PC-9 (cell line): ENCODE measurements at regions not wholly inside any gene's neighbourhood (a gene's known extent, or its start where the extent isn't known, plus 50 kb on each side); places are given as distances from the start of the nearest gene placed in this dataset.

ENCODE experiments used
- BruUV-seq: library from RNA; stranded (reverse); fragments of 400-500 nt; replicated peaks from 2 replicates; lab custom pipeline; 2021; lab: Mats Ljungman, UMichigan
- CTCF ChIA-PET: fragments of 300-600 bp; sonication (Branson Sonifier 250); formaldehyde crosslinking; loops from one replicate; lab custom pipeline; 2022; ENCODE audit warnings: antibody characterized with exemption; lab: Charles Lee
- POLR2A ChIA-PET: fragments of 300-600 bp; sonication (Branson Sonifier 250); formaldehyde crosslinking; loops from one replicate; lab custom pipeline; 2022; ENCODE audit warnings: antibody characterized with exemption; ENCODE audit not compliant: unreplicated experiment; lab: Charles Lee
- DNase-seq, 2 experiments: peaks; one replicate each; pipeline versions ENCODE4 v3.0.0 to v3.0.0-alpha.2; 2015 to 2022; ENCODE audit warnings: mixed read lengths in 1 of 2
- H2AFZ ChIP-seq: fragments of 200-600 bp; sonication (generic); 2 replicates; pipeline ENCODE4 v1.8.1; 2017; ENCODE audit warnings: antibody characterized with exemption
- H3F3A ChIP-seq: fragments of 200-600 bp; sonication (generic); 2 replicates; pipeline ENCODE4 v1.8.1; 2017; ENCODE audit warnings: antibody characterized with exemption, mild to moderate bottlenecking, low read depth; ENCODE audit not compliant: insufficient read depth
- H3K27ac ChIP-seq: fragments of 200-600 bp; sonication (generic); 2 replicates; pipeline ENCODE4 v1.6.1; 2016; ENCODE audit warnings: mixed run types
- H3K27me3 ChIP-seq: fragments of 200-600 bp; sonication (generic); 2 replicates; pipeline ENCODE4 v1.6.1; 2016; ENCODE audit warnings: low read depth, mixed run types; ENCODE audit not compliant: insufficient read depth
- H3K36me3 ChIP-seq: fragments of 200-600 bp; sonication (generic); 2 replicates; pipeline ENCODE4 v1.6.1; 2016; ENCODE audit warnings: low read depth, mixed run types
- H3K4me1 ChIP-seq: fragments of 200-600 bp; sonication (generic); replicated peaks from 2 replicates; pipeline ENCODE4 v1.6.1; 2016; ENCODE audit warnings: mixed run types; ENCODE audit not compliant: insufficient read depth
- H3K4me2 ChIP-seq: fragments of 200-600 bp; sonication (generic); 2 replicates; pipeline ENCODE4 v1.6.1; 2017; ENCODE audit warnings: mixed run types
- H3K4me3 ChIP-seq: fragments of 200-600 bp; sonication (generic); 2 replicates; pipeline ENCODE4 v1.6.1; 2016; ENCODE audit warnings: mixed run types
- H3K79me2 ChIP-seq: fragments of 200-600 bp; sonication (generic); 2 replicates; pipeline ENCODE4 v1.6.1; 2017; ENCODE audit warnings: low read depth, mixed run types
- H3K9me2 ChIP-seq: fragments of 200-600 bp; sonication (generic); 2 replicates; pipeline ENCODE4 v1.8.1; 2017; ENCODE audit warnings: mild to moderate bottlenecking; ENCODE audit not compliant: insufficient read depth
- H3K9me3 ChIP-seq: fragments of 200-600 bp; sonication (generic); 2 replicates; pipeline ENCODE4 v1.8.1; 2016; ENCODE audit warnings: low read depth; ENCODE audit not compliant: insufficient read depth
- H4K20me1 ChIP-seq: fragments of 200-600 bp; sonication (generic); 2 replicates; pipeline ENCODE4 v1.8.1; 2017; ENCODE audit not compliant: insufficient read depth
- CTCF ChIP-seq: fragments of 200-600 bp; sonication (generic); conservative IDR thresholded peaks from 2 replicates; pipeline ENCODE4 v1.6.1; 2017; ENCODE audit warnings: mixed run types, antibody characterized with exemption, mild to moderate bottlenecking, moderate library complexity
- EZH2 ChIP-seq: fragments of 200-600 bp; sonication (generic); IDR thresholded peaks from 2 replicates; pipeline ENCODE4 v1.8.0; 2017; ENCODE audit warnings: antibody characterized with exemption, low read depth
- intact Hi-C: fragments of 100-400 bp; cut with micrococcal nuclease; formaldehyde crosslinking; loops from one replicate; pipeline ENCODE4 v1.10.0; 2022; ENCODE audit not compliant: unreplicated experiment

- Histone ChIP-seq H4K20me1 (no peaks in the 10 kb centered on the region), H3K4me1 (no peaks in the 10 kb centered on the region), H3F3A (no peaks in the 10 kb centered on the region), H3K79me2 (no peaks in the 10 kb centered on the region), H3K4me2 (no peak overlapping the region), H2AFZ (no peak overlapping the region), H3K36me3 (no peaks in the 10 kb centered on the region), H3K4me3 (no peak overlapping the region), H3K9me2 (no peaks in the 10 kb centered on the region), H3K27ac (no peak overlapping the region), H3K9me3 (no peaks in the 10 kb centered on the region), H3K27me3 (no peaks in the 10 kb centered on the region; the same call in 1 of the 2 replicates)
- POLR2A ChIA-PET: no interaction called here
- intact Hi-C loops: no loop called here
- CTCF ChIA-PET: no interaction called here
- no TSS peak for BruUV-seq
- DNase-seq: no peak
- TF ChIP-seq CTCF: no peak
- no peak for TF ChIP-seq EZH2
Observed at GRCh38 chr3:43932921-43933320, 242.2 kb downstream of the ABHD5 start.

- ChIA-PET POLR2A (no interaction called here), CTCF (no interaction called here)
- H3K27me3 ChIP-seq: no peaks in the 10 kb centered on the region
- no peak overlapping the region for H2AFZ ChIP-seq
- DNase-seq: no peak
- 0 out of 2 replicates have a peak, but pooled peaks cover under 1% of the 10 kb centered on the region for H3F3A ChIP-seq
- no TSS peak for BruUV-seq
- H3K9me2 ChIP-seq: no peaks in the 10 kb centered on the region
- intact Hi-C loops: no loop called here
- H3K79me2 ChIP-seq: no peaks in the 10 kb centered on the region
- no peaks in the 10 kb centered on the region for H3K36me3 ChIP-seq
- H3K27ac ChIP-seq: no peak overlapping the region
- no peaks in the 10 kb centered on the region for H3K4me1 ChIP-seq
- H3K9me3 ChIP-seq: no peaks in the 10 kb centered on the region
- H3K4me3 ChIP-seq: no peak overlapping the region
- H3K4me2 ChIP-seq: no peak overlapping the region
- H4K20me1 ChIP-seq: no peaks in the 10 kb centered on the region
- TF ChIP-seq CTCF: no peak
- no peak for TF ChIP-seq EZH2
Observed at GRCh38 chr3:43948013-43948412, 257.3 kb downstream of the ABHD5 start.

- peaks cover 15% of the 10 kb centered on the region for H3K4me1 ChIP-seq
- no peaks in the 10 kb centered on the region for H4K20me1 ChIP-seq
- no peaks in the 10 kb centered on the region for H3K9me2 ChIP-seq
- H3K4me2 ChIP-seq: no peak overlapping the region
- no peaks in the 10 kb centered on the region for H3K79me2 ChIP-seq
- POLR2A ChIA-PET: no interaction called here
- H3F3A ChIP-seq: peaks cover 15% of the 10 kb centered on the region; the same call in 1 of the 2 replicates
- no peak for DNase-seq
- BruUV-seq: no TSS peak
- no peaks in the 10 kb centered on the region for H3K9me3 ChIP-seq
- H3K27me3 ChIP-seq: no peaks in the 10 kb centered on the region
- intact Hi-C loops: no loop called here
- no peaks in the 10 kb centered on the region for H3K36me3 ChIP-seq
- H2AFZ ChIP-seq: no peak overlapping the region
- no peak overlapping the region for H3K27ac ChIP-seq
- H3K4me3 ChIP-seq: no peak overlapping the region
- no peak for TF ChIP-seq CTCF
- no peak for TF ChIP-seq EZH2
- CTCF ChIA-PET: no interaction called here
Observed at GRCh38 chr3:43949594-43949993, 258.9 kb downstream of the ABHD5 start.
